ENCODE measurements at regions not wholly inside any gene's neighbourhood (a gene's known extent, or its start where the extent isn't known, plus 50 kb on each side); places are given as distances from the start of the nearest gene placed in this dataset.

- TF ChIP-seq CTCF (IDR thresholded peaks at IDR 0.05) (no peak), REST (IDR thresholded peaks at IDR 0.05; ENCODE audit: insufficient read depth in 1 of 2, low read depth in 2 of 2, low read length in 1 of 2) (no peak)
These were observed 115.0 kb downstream of the NAV1 start for GRCh38 chr1:201653883-201654282.
